T-helper 2 cell treated with Interferon-gamma antibody and Interleukin-4, amounts not matched to agents 100 ng/mL and 5 ng/mL, for 36 hours (primary cell): ENCODE measurements at regions not wholly inside any gene's neighbourhood (a gene's known extent, or its start where the extent isn't known, plus 50 kb on each side); places are given as distances from the start of the nearest gene placed in this dataset.
"Not testable (repeated sequence)": the region's sequence is repeated elsewhere in the genome, so short reads cannot be mapped to it uniquely, and the experiment has no call there.

Source experiments
- intact Hi-C: fragments of 100-400 bp; cut with micrococcal nuclease; formaldehyde crosslinking; loops from one replicate; pipeline ENCODE4 v1.15.1; 2023

GRCh38 chr6:19597809-19598320 lies 239.3 kb upstream of the ID4 start:
- intact Hi-C loops = no loop called here

GRCh38 chr6:19599796-19600464 lies 237.2 kb upstream of the ID4 start:
- intact Hi-C loops = no loop called here

GRCh38 chr6:19602434-19603013 lies 234.6 kb upstream of the ID4 start:
- intact Hi-C loops = no loop called here

- intact Hi-C loops = no loop called here
Observed at GRCh38 chr6:19603721-19604120, 233.4 kb upstream of the ID4 start.

- intact Hi-C loops = no loop called here
Observed at GRCh38 chr6:19605624-19606023, 231.5 kb upstream of the ID4 start.

- intact Hi-C loops = no loop called here
Observed at GRCh38 chr6:19608546-19608945, 228.6 kb upstream of the ID4 start.

GRCh38 chr6:19609972-19610641 lies 227.1 kb upstream of the ID4 start:
- intact Hi-C loops = no loop called here

- intact Hi-C loops = not testable (repeated sequence)
Observed at GRCh38 chr6:19612672-19613466, 224.3 kb upstream of the ID4 start.

- intact Hi-C loops = no loop called here
Observed at GRCh38 chr6:19613678-19614077, 223.5 kb upstream of the ID4 start.

- intact Hi-C loops = no loop called here
Observed at GRCh38 chr6:19616022-19616421, 221.1 kb upstream of the ID4 start.

GRCh38 chr6:19632230-19632629 lies 204.9 kb upstream of the ID4 start:
- intact Hi-C loops = no loop called here

- intact Hi-C loops = no loop called here
Observed at GRCh38 chr6:19632786-19633185, 204.4 kb upstream of the ID4 start.

GRCh38 chr6:19635728-19636127 lies 201.4 kb upstream of the ID4 start:
- intact Hi-C loops = no loop called here

- intact Hi-C loops = no loop called here
Observed at GRCh38 chr6:19637010-19637409, 200.2 kb upstream of the ID4 start.

- intact Hi-C loops = no loop called here
Observed at GRCh38 chr6:19638931-19639330, 198.2 kb upstream of the ID4 start.

- intact Hi-C loops = no loop called here
Observed at GRCh38 chr6:19643287-19643686, 193.9 kb upstream of the ID4 start.

GRCh38 chr6:19643713-19644112 lies 193.5 kb upstream of the ID4 start:
- intact Hi-C loops = no loop called here

GRCh38 chr6:19655744-19656143 lies 181.4 kb upstream of the ID4 start:
- intact Hi-C loops = no loop called here

GRCh38 chr6:19660123-19660910 lies 176.9 kb upstream of the ID4 start:
- intact Hi-C loops = no loop called here

GRCh38 chr6:19662911-19663310 lies 174.3 kb upstream of the ID4 start:
- intact Hi-C loops = no loop called here

GRCh38 chr6:19663479-19663878 lies 173.7 kb upstream of the ID4 start:
- intact Hi-C loops = no loop called here
